KOPT-K1 (cell line): ENCODE measurements at regions not wholly inside any gene's neighbourhood (a gene's known extent, or its start where the extent isn't known, plus 50 kb on each side); places are given as distances from the start of the nearest gene placed in this dataset.
"Not testable (repeated sequence)": the region's sequence is repeated elsewhere in the genome, so short reads cannot be mapped to it uniquely, and the experiment has no call there.

Experiments
- H3K27ac ChIP-seq: fragments of 200-600 bp; sonication (generic); 2 replicates; pipeline ENCODE4 v1.5.1; 2016; ENCODE audit warnings: antibody characterized with exemption, mild to moderate bottlenecking, low read depth, low read length; ENCODE audit not compliant: poor library complexity, severe bottlenecking
- H3K36me3 ChIP-seq: fragments of 200-600 bp; sonication (generic); 2 replicates; pipeline ENCODE4 v1.5.1; 2017; ENCODE audit warnings: antibody characterized with exemption, mild to moderate bottlenecking, low read length, moderate library complexity; ENCODE audit not compliant: insufficient read depth
- H3K9me3 ChIP-seq: fragments of 200-600 bp; sonication (generic); 2 replicates; pipeline ENCODE4 v1.5.1; 2017; ENCODE audit warnings: antibody characterized with exemption, low read length, mild to moderate bottlenecking; ENCODE audit not compliant: insufficient read depth, poor library complexity, severe bottlenecking

DNA sequence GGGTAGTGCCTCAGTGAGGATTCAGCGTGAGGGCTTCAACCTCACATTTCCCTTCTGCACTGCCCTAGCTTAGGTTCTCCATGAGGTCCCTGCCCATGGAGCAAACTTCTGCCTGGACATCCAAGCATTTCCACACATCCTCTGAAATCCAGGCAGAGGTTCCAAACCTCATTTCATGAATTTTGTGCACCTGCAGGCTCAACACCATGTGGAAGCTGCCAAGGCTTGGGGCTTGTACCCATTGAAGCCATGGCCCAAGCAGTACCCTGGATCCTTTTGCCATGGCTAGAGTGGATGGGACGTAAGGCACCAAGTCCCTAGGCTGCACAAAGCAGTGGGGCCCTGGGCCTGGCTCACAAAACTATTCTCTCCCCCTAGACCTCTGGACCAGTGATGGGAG lies 877.1 kb upstream of the KLHL1 start:
- Histone ChIP-seq H3K27ac (no peak overlapping the region), H3K36me3 (no peaks in the 10 kb centered on the region), H3K9me3 (no peaks in the 10 kb centered on the region)

DNA sequence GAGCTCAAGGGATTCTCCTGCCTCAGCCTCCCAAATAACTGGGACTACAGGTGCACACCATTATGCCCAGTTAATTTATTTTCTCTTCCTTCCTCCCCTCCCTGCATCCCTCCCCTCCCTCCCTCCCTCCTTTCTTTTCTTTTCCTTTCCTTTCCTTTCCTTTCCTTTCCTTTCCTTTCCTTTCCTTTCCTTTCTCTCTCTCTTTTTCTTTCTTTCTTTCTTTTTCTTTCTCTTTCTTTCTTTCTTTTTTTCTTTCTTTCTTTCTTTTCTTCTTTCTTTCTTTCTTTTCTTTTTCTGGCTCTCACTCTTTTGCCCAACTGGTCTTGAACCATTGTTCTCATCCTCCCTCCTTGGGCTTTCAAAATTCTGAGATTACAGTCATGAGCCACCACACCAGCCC lies 873.0 kb upstream of the KLHL1 start:
- not testable (repeated sequence) for H3K27ac ChIP-seq, H3K9me3 ChIP-seq

DNA sequence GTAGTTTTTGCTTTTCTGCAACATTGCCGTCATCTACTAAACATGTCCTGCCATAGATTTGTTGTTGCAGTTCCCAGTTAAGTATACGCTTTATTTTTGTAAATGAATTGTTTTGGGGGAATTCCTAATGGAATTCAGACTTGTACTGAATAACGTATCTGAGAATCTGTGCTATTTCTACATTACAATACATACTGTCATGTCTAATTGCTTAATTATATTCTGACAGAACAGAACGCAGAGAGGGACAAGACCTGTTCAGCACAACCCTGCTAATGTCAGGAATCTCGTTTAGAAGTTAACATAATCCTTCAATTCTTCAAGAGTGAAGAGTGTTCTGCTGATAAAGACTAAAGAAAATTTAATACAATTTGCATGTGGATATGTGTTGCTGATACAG lies 861.1 kb upstream of the KLHL1 start:
- H3K36me3 ChIP-seq = no peaks in the 10 kb centered on the region
- H3K9me3 ChIP-seq = no peaks in the 10 kb centered on the region
- H3K27ac ChIP-seq = no peak overlapping the region

More for the DNA sequence above, 873.0 kb upstream of the KLHL1 start:
- H3K36me3 ChIP-seq = not testable (repeated sequence)

DNA sequence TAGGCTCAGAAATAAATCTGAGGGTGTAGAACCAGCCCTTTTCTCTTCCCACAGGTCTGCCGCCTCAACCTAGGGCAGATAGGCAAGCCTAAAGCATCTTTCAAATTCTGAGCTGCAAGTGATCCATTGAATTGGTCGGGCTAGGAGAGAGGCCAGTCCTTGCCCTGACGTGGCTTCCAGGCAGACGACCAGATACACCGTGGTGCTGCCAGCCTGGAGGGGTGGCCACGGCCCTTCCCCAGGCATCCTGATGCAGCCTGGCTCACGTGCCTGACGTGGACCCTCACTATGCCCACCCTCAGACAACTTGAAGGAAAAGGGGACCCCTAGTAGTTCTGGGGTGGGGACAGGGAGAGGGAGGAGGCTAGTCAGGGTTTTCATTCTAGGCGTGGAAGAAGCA lies 859.3 kb upstream of the KLHL1 start:
- H3K27ac ChIP-seq = no peak overlapping the region
- H3K36me3 ChIP-seq = no peaks in the 10 kb centered on the region
- no peaks in the 10 kb centered on the region for H3K9me3 ChIP-seq

GRCh38 chr13:70964874-70965273 lies 856.6 kb upstream of the KLHL1 start:
- Histone ChIP-seq H3K9me3 (no peaks in the 10 kb centered on the region), H3K36me3 (no peaks in the 10 kb centered on the region), H3K27ac (no peak overlapping the region)

DNA sequence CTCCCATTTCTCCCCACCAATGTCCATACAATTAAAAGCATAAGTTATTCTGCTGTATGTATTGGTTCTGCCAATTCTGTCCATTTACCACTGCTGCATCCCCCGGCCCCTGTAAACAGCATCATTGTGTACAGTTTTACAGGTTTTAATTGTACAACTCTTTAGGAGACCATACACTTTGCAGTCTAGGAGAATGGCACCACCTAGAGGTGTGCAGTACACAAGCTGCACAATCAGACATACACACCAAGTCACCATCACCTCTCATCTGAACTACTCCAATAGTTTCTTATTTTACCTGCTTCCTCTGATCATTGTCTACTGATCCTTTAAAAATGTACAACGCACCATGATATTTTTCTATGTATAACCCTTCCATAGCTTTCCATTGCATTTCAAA lies 855.9 kb upstream of the KLHL1 start:
- Histone ChIP-seq H3K9me3 (no peaks in the 10 kb centered on the region), H3K27ac (no peak overlapping the region), H3K36me3 (no peaks in the 10 kb centered on the region)

- no peaks in the 10 kb centered on the region for H3K9me3 ChIP-seq
- no peak overlapping the region for H3K27ac ChIP-seq
- no peaks in the 10 kb centered on the region for H3K36me3 ChIP-seq
Measured at GRCh38 chr13:70960841-70961443, 852.7 kb upstream of the KLHL1 start.

DNA sequence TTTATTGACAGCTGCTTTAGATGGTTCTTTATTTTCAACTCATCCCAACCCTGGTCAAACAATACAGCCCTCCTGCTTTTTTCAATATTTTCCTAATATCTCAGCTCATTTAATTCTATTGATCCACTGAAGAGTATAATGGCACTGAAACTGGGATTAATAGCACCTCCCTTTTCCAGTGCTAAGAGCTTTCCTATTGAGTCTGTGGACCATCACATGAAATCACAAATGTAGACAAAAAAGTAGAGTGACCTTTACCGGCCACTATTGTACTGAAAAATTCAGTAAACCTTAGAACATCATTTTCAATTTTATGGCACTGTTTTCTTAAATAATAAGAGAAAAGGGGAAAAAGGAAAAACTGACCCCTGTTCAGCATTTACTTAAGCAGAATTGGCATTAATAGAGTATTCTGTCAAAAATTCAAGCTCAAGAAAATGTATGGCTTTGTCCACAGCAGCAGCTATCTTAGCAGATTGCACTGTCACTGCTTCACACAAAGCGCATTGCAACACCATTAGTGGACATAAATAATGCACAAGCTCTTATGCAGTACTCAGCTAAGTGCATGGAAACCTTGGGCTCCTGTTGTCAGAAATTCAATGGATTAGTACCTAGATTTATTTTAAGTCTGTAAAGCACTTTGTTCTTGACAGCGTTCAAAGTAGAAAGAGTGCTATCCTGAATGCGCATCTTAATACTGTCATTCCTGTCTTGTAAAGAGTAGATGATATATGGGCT lies 851.0 kb upstream of the KLHL1 start:
- no peak overlapping the region for H3K27ac ChIP-seq
- H3K36me3 ChIP-seq = no peaks in the 10 kb centered on the region
- H3K9me3 ChIP-seq = no peaks in the 10 kb centered on the region

- Histone ChIP-seq H3K9me3 (no peaks in the 10 kb centered on the region), H3K36me3 (no peaks in the 10 kb centered on the region), H3K27ac (no peak overlapping the region)
Measured at GRCh38 chr13:70955887-70956286, 847.6 kb upstream of the KLHL1 start.

DNA sequence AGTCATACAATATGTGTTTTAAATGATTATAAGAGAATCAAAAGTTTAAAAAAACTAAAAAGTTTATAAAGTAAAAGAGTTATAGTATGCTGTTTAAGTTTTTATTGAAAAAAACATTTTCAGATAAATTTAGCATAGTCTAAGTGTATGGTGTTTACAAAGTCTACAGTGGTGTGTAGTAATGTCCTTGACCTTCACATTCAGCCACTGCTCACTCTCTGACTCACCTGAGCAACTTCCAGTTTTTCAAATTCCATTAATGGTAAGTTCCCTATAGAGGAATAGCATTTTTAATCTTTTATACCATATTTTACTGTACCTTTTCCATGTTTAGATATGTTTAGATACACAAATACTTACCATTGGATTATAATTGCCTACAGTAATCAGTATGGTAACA lies 842.4 kb upstream of the KLHL1 start:
- H3K9me3 ChIP-seq = no peaks in the 10 kb centered on the region
- no peaks in the 10 kb centered on the region for H3K36me3 ChIP-seq
- no peak overlapping the region for H3K27ac ChIP-seq

DNA sequence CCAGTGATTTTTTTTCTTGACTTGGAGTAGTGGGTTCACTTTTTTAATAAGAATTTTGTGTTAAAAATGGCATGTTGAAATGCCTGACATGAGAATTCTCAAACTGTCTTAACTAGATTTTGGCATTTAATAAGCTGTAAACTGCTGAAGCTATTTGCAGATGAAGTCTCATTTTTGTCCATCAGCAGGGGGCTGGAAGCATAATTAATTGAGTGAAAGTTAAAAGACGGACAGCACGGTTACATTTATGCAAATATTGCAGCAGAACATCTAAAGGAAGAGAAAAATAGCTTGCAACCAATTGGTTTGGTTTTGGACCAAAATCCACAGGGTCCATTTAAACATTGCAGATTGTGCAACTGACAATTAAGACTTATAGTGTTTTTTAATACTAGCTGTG lies 837.3 kb upstream of the KLHL1 start:
- H3K36me3 ChIP-seq = no peaks in the 10 kb centered on the region
- H3K9me3 ChIP-seq = no peaks in the 10 kb centered on the region
- no peak overlapping the region for H3K27ac ChIP-seq

DNA sequence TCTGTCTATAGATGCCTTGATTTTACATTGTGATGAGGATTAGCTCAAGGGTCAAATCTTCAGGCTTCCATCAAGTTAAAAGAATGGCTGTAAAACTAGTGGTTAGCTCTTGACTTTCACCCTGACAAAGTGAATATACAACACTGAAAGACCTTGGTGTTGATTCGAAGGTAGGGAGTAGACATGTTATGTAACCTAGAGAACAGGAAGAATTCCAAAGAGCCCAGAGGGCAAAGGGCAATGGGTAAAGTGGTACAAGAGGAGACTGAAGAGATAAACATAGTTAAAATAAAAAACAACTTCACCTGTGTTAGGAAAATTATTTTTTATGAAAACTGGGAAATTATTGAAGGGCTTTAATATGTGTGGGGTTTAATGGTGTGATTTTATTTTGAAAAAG lies 833.2 kb upstream of the KLHL1 start:
- no peak overlapping the region for H3K27ac ChIP-seq
- H3K36me3 ChIP-seq = no peaks in the 10 kb centered on the region
- H3K9me3 ChIP-seq = no peaks in the 10 kb centered on the region

GRCh38 chr13:70938462-70938861 lies 830.2 kb upstream of the KLHL1 start:
- no peak overlapping the region for H3K27ac ChIP-seq

GRCh38 chr13:70932511-70932910 lies 824.3 kb upstream of the KLHL1 start:
- H3K27ac ChIP-seq = no peak overlapping the region
- H3K36me3 ChIP-seq = no peaks in the 10 kb centered on the region
- no peaks in the 10 kb centered on the region for H3K9me3 ChIP-seq

More at GRCh38 chr13:70938462-70938861, 830.2 kb upstream of the KLHL1 start:
- no peaks in the 10 kb centered on the region for H3K36me3 ChIP-seq
- H3K9me3 ChIP-seq = no peaks in the 10 kb centered on the region

DNA sequence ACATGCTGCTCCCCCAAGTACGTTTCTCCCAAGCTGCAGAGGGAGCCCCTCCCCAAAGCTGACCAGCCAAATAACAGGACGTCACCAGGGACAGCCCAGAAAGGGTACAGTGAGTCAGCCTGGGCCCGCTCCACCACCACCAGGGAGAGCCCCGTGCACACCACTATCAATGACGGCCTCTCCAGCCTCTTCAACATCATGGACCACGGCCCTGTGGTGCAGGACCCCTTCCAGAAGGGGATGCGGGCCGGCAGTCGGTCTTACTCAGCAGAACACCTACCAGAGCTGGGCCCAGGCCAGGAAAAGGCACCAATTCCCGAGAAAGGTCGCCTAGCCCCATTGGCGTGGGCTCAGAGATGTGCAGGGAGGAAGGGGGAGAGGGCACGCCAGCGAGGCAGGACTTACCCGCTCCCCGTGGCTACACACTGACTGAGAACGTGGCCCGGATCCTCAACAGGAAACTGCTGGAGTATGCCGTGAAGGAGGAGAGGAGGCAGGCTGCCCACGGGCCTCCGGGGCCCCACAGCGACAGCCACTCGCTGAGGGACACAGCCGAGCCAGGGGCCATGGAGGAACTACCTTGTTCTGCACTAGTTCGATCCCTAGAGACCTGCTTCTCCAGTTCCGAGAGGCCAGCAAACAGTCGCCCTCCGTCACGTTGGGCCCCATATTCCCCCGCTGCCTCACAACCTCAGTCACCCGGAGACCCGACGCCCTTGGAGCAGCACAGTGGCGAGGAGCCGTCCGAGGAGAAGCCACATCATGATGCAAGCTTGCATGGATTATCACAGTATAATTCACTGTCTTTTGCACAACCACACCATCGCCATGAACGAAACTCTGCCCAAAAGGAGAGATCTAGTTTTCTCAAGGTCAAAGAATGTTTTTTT lies 815.9 kb upstream of the KLHL1 start:
- Histone ChIP-seq H3K36me3 (no peaks in the 10 kb centered on the region), H3K9me3 (no peaks in the 10 kb centered on the region), H3K27ac (no peak overlapping the region)
